ENCODE measurements at regions not wholly inside any gene's neighbourhood (a gene's known extent, or its start where the extent isn't known, plus 50 kb on each side); places are given as distances from the start of the nearest gene placed in this dataset.

GRCh38 chr4:3699678-3700077 lies 66.5 kb upstream of the ADRA2C start:
- no peak for DNase-seq

GRCh38 chr4:3699261-3699660 lies 66.9 kb upstream of the ADRA2C start:
- H3K9me3 Mint-ChIP-seq = peaks cover 13% of the 10 kb centered on the region
- H3K27me3 Mint-ChIP-seq (ENCODE audit: low read depth) = peaks cover 16% of the 10 kb centered on the region
- no peak for ATAC-seq
- H3K4me3 Mint-ChIP-seq = no peak overlapping the region
- no peaks in the 10 kb centered on the region for H3K36me3 Mint-ChIP-seq (ENCODE audit: insufficient read depth)
- no peak for DNase-seq
- H3K4me1 Mint-ChIP-seq (ENCODE audit: low read depth) = no peaks in the 10 kb centered on the region

More at GRCh38 chr4:3699678-3700077, 66.5 kb upstream of the ADRA2C start:
- ATAC-seq = no peak
- Mint-ChIP-seq H3K36me3 (ENCODE audit: insufficient read depth) (no peaks in the 10 kb centered on the region), H3K4me3 (no peak overlapping the region), H3K27me3 (ENCODE audit: low read depth) (peaks cover 19% of the 10 kb centered on the region), H3K9me3 (peaks cover 13% of the 10 kb centered on the region), H3K4me1 (ENCODE audit: low read depth) (no peaks in the 10 kb centered on the region)

DNA sequence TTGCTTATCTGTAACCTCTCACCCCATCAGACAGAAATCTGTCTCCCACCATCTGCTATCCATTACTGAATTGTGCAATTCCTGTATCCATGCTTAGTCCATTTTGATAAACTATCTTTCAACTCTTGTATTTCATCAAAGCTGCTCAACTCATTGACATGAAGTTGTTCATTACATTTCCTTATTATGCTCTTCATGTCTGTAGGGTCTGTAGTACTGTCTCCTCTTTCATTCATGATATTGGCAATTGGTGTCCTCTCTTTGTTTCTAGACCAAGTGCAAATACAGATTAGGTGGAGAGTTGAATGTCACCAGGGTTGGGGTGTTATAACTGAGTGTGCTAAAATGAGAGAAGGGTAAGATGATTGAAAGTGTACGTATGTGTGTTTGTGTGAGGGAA lies 69.2 kb upstream of the ADRA2C start:
- Mint-ChIP-seq H3K9me3 (peaks cover 13% of the 10 kb centered on the region), H3K36me3 (ENCODE audit: insufficient read depth) (no peaks in the 10 kb centered on the region), H3K4me3 (no peak overlapping the region), H3K4me1 (ENCODE audit: low read depth) (no peaks in the 10 kb centered on the region), H3K27me3 (ENCODE audit: low read depth) (peaks cover 12% of the 10 kb centered on the region)
- ATAC-seq (no peak), DNase-seq (no peak)

DNA sequence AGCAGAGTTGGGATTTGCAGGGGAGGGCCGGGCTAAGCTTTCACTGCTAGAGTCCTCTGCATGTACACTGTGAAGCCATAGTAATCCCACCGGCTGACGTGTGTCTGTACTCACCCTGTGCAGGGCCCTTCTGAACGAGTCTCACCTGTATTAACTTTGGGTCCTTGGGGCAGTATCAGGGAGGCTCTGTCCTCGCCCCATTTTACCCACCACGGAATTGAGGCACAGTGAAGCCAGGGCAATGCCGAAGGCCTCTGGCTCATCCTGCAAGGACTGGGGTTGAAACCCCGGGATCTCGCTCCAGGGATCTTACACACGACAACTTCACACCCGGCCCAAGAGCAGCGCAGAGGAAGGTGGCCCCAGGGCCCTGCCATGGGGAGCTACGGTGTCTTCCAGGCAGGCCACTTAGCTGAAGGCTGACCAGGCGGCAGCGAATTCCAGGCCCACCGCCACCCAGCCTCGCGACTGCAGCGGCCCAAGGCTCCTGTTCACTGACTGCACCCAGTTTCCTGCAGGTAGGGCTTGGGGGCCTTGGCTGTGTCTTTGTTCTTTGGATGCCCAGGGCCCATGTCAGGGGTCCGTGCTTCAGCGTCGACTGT lies 75.5 kb upstream of the ADRA2C start:
- DNase-seq (no peak), ATAC-seq (no peak)
- Mint-ChIP-seq H3K9me3 (no peaks in the 10 kb centered on the region), H3K4me3 (no peak overlapping the region), H3K4me1 (ENCODE audit: low read depth) (no peaks in the 10 kb centered on the region), H3K36me3 (ENCODE audit: insufficient read depth) (no peaks in the 10 kb centered on the region), H3K27me3 (ENCODE audit: low read depth) (peaks cover 6% of the 10 kb centered on the region)

- Mint-ChIP-seq H3K4me3 (no peak overlapping the region), H3K4me1 (ENCODE audit: low read depth) (no peaks in the 10 kb centered on the region), H3K9me3 (no peaks in the 10 kb centered on the region), H3K36me3 (ENCODE audit: insufficient read depth) (no peaks in the 10 kb centered on the region), H3K27me3 (ENCODE audit: low read depth) (peaks cover 7% of the 10 kb centered on the region)
- DNase-seq (no peak), ATAC-seq (no peak)
Measured at GRCh38 chr4:3689576-3690550, 76.3 kb upstream of the ADRA2C start.

- Mint-ChIP-seq H3K27me3 (ENCODE audit: low read depth) (peaks cover 7% of the 10 kb centered on the region), H3K4me1 (ENCODE audit: low read depth) (no peaks in the 10 kb centered on the region), H3K36me3 (ENCODE audit: insufficient read depth) (no peaks in the 10 kb centered on the region), H3K9me3 (no peaks in the 10 kb centered on the region), H3K4me3 (no peak overlapping the region)
- no peak for DNase-seq
- no peak for ATAC-seq
Measured at GRCh38 chr4:3689006-3689405, 77.2 kb upstream of the ADRA2C start.

GRCh38 chr4:3688018-3688998 lies 77.9 kb upstream of the ADRA2C start:
- H3K27me3 Mint-ChIP-seq (ENCODE audit: low read depth) = peaks cover 4% of the 10 kb centered on the region
- ATAC-seq = no peak
- no peaks in the 10 kb centered on the region for H3K4me1 Mint-ChIP-seq (ENCODE audit: low read depth)
- no peaks in the 10 kb centered on the region for H3K36me3 Mint-ChIP-seq (ENCODE audit: insufficient read depth)
- no peak for DNase-seq
- no peak overlapping the region for H3K4me3 Mint-ChIP-seq
- no peaks in the 10 kb centered on the region for H3K9me3 Mint-ChIP-seq

DNA sequence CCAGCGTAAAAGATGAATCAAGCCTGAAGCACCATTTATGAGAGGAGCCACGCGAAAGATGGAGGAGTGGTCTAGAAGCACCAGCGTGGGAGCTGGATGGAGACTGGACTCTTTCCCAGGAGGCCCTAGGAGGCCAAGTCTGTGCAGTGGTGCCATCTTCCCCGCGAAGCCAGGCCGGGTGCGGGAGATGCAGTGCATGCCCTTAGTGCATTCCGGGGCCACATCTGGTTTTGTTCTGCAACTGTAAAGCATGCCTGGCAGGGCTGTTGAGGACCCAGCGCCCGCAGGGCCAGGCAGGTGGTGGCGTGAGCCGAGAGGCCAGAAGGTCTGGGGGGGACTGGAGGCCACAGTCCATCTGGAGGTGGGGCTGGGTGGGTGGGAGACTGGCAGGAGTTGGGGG lies 78.6 kb upstream of the ADRA2C start:
- no peak overlapping the region for H3K4me3 Mint-ChIP-seq
- H3K9me3 Mint-ChIP-seq = no peaks in the 10 kb centered on the region
- no peaks in the 10 kb centered on the region for H3K4me1 Mint-ChIP-seq (ENCODE audit: low read depth)
- no peak for DNase-seq
- ATAC-seq = no peak
- no peaks in the 10 kb centered on the region for H3K36me3 Mint-ChIP-seq (ENCODE audit: insufficient read depth)
- peaks cover 3% of the 10 kb centered on the region for H3K27me3 Mint-ChIP-seq (ENCODE audit: low read depth)

DNA sequence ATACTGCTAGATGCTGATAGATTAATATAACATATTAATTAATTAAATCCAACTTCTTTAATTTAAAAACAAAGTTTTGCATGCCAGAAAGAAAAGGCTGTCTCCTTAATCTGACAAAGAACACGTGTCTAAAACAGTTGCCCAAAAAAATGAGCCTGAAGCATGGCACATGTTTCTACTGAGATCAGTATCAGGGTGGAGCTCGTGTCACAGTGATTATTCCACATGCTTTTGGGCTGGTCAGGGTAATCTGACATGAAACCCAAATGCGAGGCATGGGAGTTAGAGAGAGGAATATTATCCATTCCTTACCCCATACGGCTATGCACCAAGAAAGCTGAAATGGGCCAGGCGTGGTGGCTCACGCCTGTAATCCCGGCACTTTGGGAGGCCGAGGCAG lies 79.4 kb upstream of the ADRA2C start:
- Mint-ChIP-seq H3K27me3 (ENCODE audit: low read depth) (peaks cover 3% of the 10 kb centered on the region), H3K36me3 (ENCODE audit: insufficient read depth) (no peaks in the 10 kb centered on the region), H3K4me1 (ENCODE audit: low read depth) (no peaks in the 10 kb centered on the region), H3K9me3 (no peaks in the 10 kb centered on the region), H3K4me3 (no peak overlapping the region)
- DNase-seq (no peak), ATAC-seq (no peak)

- Mint-ChIP-seq H3K4me3 (no peak overlapping the region), H3K4me1 (ENCODE audit: low read depth) (no peaks in the 10 kb centered on the region), H3K27me3 (ENCODE audit: low read depth) (peaks cover 6% of the 10 kb centered on the region), H3K9me3 (no peaks in the 10 kb centered on the region), H3K36me3 (ENCODE audit: insufficient read depth) (no peaks in the 10 kb centered on the region)
- DNase-seq (no peak), ATAC-seq (no peak)
Measured at GRCh38 chr4:3685081-3685645, 81.0 kb upstream of the ADRA2C start.

DNA sequence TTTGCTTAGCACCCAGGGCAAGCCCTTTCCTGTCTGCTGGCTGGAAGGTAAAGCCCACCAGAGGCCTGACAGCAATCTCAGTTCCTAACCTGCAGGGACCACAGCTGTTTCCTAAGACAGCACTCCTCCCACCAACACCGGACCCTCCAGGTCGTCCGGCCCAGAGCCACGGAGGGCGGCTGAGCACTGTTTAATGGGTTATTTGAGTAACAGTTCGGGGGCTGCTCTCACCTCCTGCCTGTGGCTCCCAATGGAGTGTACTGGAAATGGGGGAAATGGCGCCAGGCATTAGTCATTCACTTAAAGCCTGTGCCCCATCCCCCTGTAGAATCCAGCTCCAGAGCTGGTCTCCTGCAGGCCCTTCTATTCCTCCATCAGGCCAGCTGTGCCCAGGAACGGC lies 81.6 kb upstream of the ADRA2C start:
- Mint-ChIP-seq H3K4me3 (no peak overlapping the region), H3K36me3 (ENCODE audit: insufficient read depth) (no peaks in the 10 kb centered on the region), H3K9me3 (no peaks in the 10 kb centered on the region), H3K27me3 (ENCODE audit: low read depth) (peaks cover 6% of the 10 kb centered on the region), H3K4me1 (ENCODE audit: low read depth) (no peaks in the 10 kb centered on the region)
- ATAC-seq = no peak
- DNase-seq = no peak

DNA sequence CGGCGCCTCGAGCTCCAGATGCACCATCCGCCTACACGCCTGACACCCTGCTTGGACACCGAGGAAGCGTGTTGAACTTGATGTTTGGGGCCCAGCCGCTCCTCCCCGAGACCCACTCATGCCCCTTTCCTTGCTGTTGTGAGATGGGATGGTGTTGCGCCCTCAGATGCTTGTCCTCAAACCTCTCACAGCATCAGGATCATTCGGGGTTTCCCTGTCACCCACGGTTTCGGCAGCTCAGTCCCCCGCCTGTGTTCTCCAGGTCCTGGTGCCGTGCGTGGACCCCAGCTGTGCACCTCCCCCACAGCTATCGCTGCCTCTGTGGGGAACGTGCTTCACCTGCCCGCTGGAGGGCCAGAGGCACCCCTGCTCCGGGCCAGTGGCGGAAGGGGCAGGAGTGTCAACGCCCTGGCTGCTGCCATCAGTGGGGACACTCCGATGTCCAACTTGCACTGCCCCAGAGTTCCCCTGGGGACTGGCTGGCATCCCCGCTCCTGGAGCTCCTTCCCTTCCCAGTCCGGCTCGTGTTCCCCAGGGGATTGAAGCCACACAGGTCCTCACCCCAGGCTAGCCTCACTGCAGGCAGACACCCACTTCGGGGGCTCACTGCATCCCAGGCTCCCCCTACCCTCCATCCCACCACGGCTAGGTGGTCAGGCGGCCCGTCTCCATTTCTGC lies 82.3 kb upstream of the ADRA2C start:
- ATAC-seq (no peak), DNase-seq (no peak)
- Mint-ChIP-seq H3K4me1 (ENCODE audit: low read depth) (no peaks in the 10 kb centered on the region), H3K27me3 (ENCODE audit: low read depth) (peaks cover 6% of the 10 kb centered on the region), H3K36me3 (ENCODE audit: insufficient read depth) (no peaks in the 10 kb centered on the region), H3K9me3 (no peaks in the 10 kb centered on the region), H3K4me3 (no peak overlapping the region)

GRCh38 chr4:3683077-3683743 lies 83.0 kb upstream of the ADRA2C start:
- H3K27me3 Mint-ChIP-seq (ENCODE audit: low read depth) = peaks cover 6% of the 10 kb centered on the region
- no peaks in the 10 kb centered on the region for H3K36me3 Mint-ChIP-seq (ENCODE audit: insufficient read depth)
- no peaks in the 10 kb centered on the region for H3K9me3 Mint-ChIP-seq
- no peak for ATAC-seq
- H3K4me3 Mint-ChIP-seq = no peak overlapping the region
- no peaks in the 10 kb centered on the region for H3K4me1 Mint-ChIP-seq (ENCODE audit: low read depth)
- no peak for DNase-seq

All from activated T-cell treated with anti-CD3 and anti-CD28 coated beads, Interleukin-2, amount 50 U/mL, for 4 hours (primary cell).